Tibial nerve (tissue), 3 donors: ENCODE measurements at regions not wholly inside any gene's neighbourhood (a gene's known extent, or its start where the extent isn't known, plus 50 kb on each side); places are given as distances from the start of the nearest gene placed in this dataset.

ENCODE experiments used
- POLR2A ChIP-seq, 2 donors: fragments of 450-650 bp; IDR thresholded peaks; one replicate each; pipeline ENCODE4 v1.6.1; 2017; ENCODE audit warnings: antibody characterized with exemption in 2 of 2, mild to moderate bottlenecking in 2 of 2, moderate library complexity in 2 of 2
- TF ChIP-seq, protein P1 (sequence below), 5 experiments: fragments of 200-600 bp in 3 of 5; fragments of 450-650 bp in 2 of 5; sonication (generic) in 3 of 5; IDR thresholded peaks; one replicate each; pipeline ENCODE4 v1.5.1; 2016 to 2019; ENCODE audit warnings: antibody characterized with exemption in 5 of 5, mild to moderate bottlenecking in 3 of 5, moderate library complexity in 2 of 5

GRCh38 chr9:107175816-107176435 lies 107.2 kb upstream of the RAD23B start:
- TF ChIP-seq, protein P1, sequence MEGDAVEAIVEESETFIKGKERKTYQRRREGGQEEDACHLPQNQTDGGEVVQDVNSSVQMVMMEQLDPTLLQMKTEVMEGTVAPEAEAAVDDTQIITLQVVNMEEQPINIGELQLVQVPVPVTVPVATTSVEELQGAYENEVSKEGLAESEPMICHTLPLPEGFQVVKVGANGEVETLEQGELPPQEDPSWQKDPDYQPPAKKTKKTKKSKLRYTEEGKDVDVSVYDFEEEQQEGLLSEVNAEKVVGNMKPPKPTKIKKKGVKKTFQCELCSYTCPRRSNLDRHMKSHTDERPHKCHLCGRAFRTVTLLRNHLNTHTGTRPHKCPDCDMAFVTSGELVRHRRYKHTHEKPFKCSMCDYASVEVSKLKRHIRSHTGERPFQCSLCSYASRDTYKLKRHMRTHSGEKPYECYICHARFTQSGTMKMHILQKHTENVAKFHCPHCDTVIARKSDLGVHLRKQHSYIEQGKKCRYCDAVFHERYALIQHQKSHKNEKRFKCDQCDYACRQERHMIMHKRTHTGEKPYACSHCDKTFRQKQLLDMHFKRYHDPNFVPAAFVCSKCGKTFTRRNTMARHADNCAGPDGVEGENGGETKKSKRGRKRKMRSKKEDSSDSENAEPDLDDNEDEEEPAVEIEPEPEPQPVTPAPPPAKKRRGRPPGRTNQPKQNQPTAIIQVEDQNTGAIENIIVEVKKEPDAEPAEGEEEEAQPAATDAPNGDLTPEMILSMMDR (IDR thresholded peaks at IDR 0.05): no peak
- TF ChIP-seq POLR2A (IDR thresholded peaks at IDR 0.05): no peak
